ENCODE measurements at regions not wholly inside any gene's neighbourhood (a gene's known extent, or its start where the extent isn't known, plus 50 kb on each side); places are given as distances from the start of the nearest gene placed in this dataset.

GRCh38 chr7:106551936-106552335 is 109.0 kb downstream of the CCDC71L start (continued):
- no peak for TF ChIP-seq ZFP91 (CRISPR knock-in tag; IDR thresholded peaks at IDR 0.05; ENCODE audit: borderline replicate concordance)
- no peak for TF ChIP-seq ELF1 (CRISPR knock-in tag; IDR thresholded peaks at IDR 0.05)
- no peak for TF ChIP-seq ZNF382 (CRISPR knock-in tag; IDR thresholded peaks at IDR 0.05; ENCODE audit: borderline replicate concordance)
- no peak for TF ChIP-seq CERS6 (CRISPR knock-in tag; IDR thresholded peaks at IDR 0.05)
- no peak for TF ChIP-seq STAG1 (CRISPR knock-in tag; IDR thresholded peaks at IDR 0.05)
- TF ChIP-seq MIXL1 (CRISPR knock-in tag; IDR thresholded peaks at IDR 0.05): no peak

- CTCF ChIA-PET (ENCODE audit: low intra/inter-chr PET ratio, low total read pairs): no interaction called here
- POLR2A ChIA-PET: no interaction called here
- no peaks in the 10 kb centered on the region for H3K79me2 ChIP-seq (ENCODE audit: insufficient read depth, low read length)
- no peaks in the 10 kb centered on the region for H3K4me1 ChIP-seq (ENCODE audit: insufficient read depth, low read length)
- H3K9me3 ChIP-seq (ENCODE audit: low read length): no peaks in the 10 kb centered on the region
- intact Hi-C loops (cut with micrococcal nuclease; ENCODE audit: unreplicated experiment) (no loop called here), in situ Hi-C loops (cut with HindIII; ENCODE audit: extremely low pct_ligation_motif_present, low pct_unique_long_range_greater_than_20kb) (loop anchor here (10.0 kb wide), 1 partner anchor 186 kb away; no protein-coding TSS in a partner anchor)
- H3K27me3 ChIP-seq (ENCODE audit: control insufficient read depth in 1 of 2, insufficient read depth in 2 of 2, low read length in 2 of 2): no peaks in the 10 kb centered on the region
- BruUV-seq (replicated peaks): no TSS peak
- FAIRE-seq (no peak), ATAC-seq (no peak), DNase-seq (ENCODE audit: low spot score) (no peak)
- H2AFZ ChIP-seq (ENCODE audit: low read length): no peak overlapping the region
- no peak overlapping the region for H3K27ac ChIP-seq (ENCODE audit: extremely low read length, insufficient read depth, low read length)
- H3K9ac ChIP-seq (ENCODE audit: insufficient read depth, low read depth, low read length): no peak overlapping the region
- H3K4me2 ChIP-seq (ENCODE audit: low read depth, low read length): no peak overlapping the region
- H3K36me3 ChIP-seq (replicated peaks in 1 of 2; ENCODE audit: control insufficient read depth in 1 of 2, insufficient read depth in 2 of 2, low read length in 2 of 2): no peaks in the 10 kb centered on the region
- H3K4me3 ChIP-seq (replicated peaks in 1 of 3; ENCODE audit: insufficient read depth in 1 of 3, low read depth in 2 of 3, low read length in 3 of 3): no peak overlapping the region
- no peaks in the 10 kb centered on the region for H4K20me1 ChIP-seq (ENCODE audit: insufficient read depth, low read length)
- TF ChIP-seq TFDP2 (CRISPR knock-in tag; IDR thresholded peaks at IDR 0.05) (no peak), GZF1 (CRISPR knock-in tag; IDR thresholded peaks at IDR 0.05) (no peak), ZBTB40 (IDR thresholded peaks at IDR 0.05) (no peak), ZBTB40 (CRISPR knock-in tag; IDR thresholded peaks at IDR 0.05) (no peak), ZNF576 (CRISPR knock-in tag; IDR thresholded peaks at IDR 0.05) (no peak)
Measured at GRCh38 chr7:106548491-106548890, 112.5 kb downstream of the CCDC71L start.

All from HepG2 (cell line).